ENCODE measurements at regions not wholly inside any gene's neighbourhood (a gene's known extent, or its start where the extent isn't known, plus 50 kb on each side); places are given as distances from the start of the nearest gene placed in this dataset.

- DNase-seq = no peak
Observed at GRCh38 chr11:80532633-80533232, 1091.9 kb upstream of the TENM4 start.

DNA sequence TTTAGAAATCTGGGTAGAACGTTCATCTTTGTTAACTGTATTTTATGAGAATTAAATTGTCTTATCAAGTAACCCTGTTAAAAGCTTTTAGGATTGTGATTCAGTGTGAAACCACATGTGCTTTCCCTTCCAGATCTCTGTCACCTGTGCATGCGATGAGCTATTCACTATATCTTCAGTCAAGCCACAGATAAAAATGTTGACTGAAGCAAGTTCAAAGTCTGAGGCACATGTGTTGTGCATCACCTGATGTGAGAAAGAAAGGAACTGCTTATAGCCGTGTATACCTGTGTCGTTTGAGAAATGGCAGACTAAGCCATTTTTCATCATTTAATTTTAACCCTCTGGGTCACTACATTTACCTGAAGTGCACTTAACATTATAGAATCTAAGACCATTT lies 1088.9 kb upstream of the TENM4 start:
- no peak for DNase-seq

DNA sequence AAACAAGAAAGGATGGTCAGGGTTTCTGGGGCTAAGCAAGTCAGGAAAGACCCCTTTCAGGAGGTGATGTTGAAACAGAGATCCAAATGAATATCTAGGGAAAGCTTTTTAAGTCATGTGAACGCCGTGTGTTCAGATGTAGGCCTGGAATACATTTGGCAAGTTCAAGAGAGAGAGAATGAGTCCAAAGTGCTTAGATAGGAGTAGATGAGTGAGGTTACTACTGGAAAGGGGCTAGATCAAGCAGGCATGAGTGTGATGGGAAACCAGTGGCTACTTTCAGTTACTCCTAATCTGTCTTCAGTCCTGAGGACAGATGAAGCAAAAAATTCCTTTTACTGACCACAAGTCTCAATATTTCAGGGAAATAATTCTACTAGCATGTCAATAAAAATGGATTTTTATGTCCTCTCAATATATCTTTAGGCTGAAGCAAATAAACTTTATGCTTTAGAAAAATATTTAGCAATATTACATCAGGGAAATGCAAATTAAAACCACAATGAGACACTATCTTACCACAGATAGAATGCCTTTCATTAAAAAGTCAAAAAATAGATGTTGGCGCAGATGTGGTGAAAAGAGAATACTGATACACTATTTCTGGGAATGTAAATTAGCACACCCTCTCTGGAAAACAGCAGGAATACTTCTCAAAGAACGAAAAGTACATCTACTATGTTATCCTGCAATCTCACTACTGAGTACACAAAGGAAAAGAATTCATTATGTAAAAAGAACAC lies 1085.0 kb upstream of the TENM4 start:
- DNase-seq = no peak

- DNase-seq = no peak
Observed at GRCh38 chr11:80524349-80524748, 1083.5 kb upstream of the TENM4 start.

- DNase-seq = no peak
Observed at GRCh38 chr11:80523057-80523456, 1082.2 kb upstream of the TENM4 start.

DNA sequence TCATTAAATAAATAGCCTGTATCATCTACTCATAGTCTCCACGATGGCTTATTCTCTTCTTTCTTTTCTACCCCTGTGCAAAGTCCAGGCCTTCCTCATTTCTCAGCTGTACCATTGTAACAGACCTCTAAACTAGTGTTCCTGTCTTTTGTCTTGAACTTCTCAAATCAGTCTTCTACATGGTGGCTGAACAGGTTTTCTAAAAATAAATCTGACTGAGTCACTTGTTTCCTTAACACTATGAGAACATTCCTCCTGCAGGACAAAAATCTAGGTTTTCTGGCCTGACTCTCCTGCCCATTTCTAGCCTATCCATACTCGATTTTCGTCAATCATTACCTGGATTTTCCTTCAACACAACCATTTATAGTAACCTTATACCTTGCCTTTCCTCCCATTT lies 1080.8 kb upstream of the TENM4 start:
- DNase-seq = no peak

DNA sequence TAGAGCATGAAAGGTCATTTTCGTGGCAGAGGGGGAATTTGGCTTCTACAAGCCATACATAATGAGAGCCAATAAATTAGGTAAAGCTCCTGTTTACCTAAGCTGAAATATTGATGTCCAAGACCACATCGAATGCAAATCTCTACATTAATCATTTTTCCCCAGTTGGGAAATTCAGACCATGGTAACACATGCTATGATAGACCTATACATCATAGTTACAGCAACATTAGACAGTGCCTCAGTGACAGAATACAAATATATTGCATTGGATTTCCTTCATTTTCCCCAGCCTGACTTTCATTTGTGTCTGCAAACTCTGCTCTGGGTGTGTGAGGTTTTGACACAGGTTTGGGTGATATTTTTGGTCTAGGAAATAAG lies 1079.7 kb upstream of the TENM4 start:
- no peak for DNase-seq

GRCh38 chr11:80519596-80520506 lies 1079.0 kb upstream of the TENM4 start:
- DNase-seq = no peak

DNA sequence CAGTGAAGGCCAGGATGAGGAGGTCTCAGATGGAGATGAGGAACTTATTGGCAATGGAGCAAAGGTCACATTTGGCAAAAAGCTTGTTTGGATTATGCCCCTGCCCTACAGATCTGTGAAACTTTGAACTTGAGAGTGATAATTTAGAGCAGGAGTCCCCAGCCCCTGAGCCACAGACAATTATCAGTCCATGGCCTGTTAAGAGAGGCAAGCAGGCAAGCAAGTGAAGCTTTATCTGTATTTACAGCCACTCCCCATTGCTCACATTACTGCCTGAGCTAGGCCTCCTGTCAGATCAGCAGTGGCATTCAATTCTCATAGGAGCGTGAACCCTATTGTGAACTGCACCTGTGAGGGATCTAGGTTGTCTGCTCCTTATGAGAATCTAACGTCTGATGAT lies 1076.9 kb upstream of the TENM4 start:
- no peak for DNase-seq

DNA sequence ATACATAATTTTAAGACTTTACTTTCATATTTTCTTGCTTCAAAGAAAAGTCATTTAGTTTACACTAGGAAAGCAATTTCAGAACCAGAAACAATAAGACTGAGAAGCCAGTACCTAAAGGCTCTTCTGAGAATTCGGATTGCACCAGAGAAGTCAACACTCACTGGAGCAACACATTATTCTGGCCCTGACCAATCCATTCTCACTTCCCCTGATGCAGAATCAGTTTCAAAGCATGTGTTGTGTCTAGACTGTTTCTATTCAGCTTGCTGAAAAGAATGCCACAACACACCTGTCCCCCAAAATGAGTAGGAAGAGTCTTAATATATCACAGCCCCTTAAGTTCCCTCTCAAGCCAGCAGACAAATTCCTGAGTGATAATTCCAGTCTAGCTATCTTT lies 1074.3 kb upstream of the TENM4 start:
- DNase-seq = no peak

DNA sequence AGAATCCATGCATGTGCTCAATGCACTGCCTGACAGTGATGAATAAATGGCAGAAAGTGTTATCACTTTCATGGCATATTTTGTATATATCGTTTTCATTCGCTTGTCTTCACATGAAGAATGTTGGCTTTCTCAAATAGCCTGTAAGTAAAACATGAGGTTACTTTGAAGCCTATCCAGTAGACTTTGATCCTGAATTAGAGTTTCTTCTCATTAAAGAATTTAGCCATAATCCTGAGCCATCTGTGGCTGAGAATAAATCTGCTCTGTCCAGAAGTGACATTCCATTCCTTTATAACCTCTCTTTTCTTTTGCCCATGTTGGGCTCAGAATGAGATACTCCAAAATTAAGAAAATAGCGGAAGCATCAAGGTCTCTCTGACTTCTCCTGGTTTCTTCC lies 1071.7 kb upstream of the TENM4 start:
- DNase-seq = no peak

- no peak for DNase-seq
Observed at GRCh38 chr11:80505771-80506170, 1064.9 kb upstream of the TENM4 start.

DNA sequence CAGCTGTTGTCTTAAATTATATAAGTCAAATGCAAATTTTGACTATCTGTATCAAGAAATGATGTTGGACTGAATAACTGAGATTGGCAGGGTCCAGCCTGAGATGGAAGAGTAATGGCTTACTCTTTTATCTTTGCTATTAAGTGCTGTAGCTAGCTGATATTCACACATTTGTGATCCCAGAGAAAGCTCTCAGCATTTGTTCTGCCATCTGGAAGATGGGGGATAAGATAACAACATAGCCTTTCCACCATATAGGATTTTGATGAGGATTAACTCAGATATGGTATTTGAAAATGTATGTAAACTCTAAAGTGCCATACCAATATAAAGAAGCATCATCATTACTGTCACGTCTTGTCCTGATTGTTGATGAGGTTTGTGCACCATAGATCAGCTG lies 1063.2 kb upstream of the TENM4 start:
- DNase-seq = no peak

DNA sequence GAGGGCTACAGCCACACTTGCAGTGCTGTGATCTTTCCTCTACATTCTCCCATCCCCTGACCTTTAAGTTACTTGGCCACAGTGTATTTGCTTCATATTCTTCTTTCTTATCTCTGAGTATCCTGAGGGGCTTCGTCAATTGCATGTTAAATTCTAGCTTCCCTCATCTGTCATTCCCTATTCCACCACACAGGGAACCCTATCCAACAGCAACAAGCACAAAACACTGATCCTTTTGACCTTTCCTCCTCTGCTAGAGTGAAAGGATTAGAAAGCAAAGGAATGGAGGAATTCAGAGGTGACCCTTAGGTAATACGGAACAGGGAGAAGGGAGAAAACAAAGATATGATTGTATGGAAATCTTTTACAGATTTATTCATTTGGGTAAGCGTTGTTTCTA lies 1061.7 kb upstream of the TENM4 start:
- DNase-seq = no peak

DNA sequence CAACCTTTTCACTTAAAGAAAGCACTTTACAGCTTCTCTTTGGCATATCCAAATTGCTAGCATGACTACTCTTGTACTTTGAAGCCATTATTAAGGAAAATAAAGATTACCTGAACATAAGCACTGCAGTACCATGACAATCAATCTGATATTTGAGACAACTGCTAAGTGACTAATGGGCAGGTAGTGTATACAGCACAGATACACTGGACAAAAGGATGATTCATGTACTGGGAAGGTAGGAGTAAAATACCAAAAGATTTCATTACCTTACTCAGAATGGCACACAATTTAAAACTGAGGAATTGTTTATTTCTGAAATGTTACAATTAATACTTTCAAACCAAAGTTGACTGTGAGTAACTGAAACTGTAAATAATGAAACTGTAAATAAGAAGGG lies 1054.3 kb upstream of the TENM4 start:
- DNase-seq = no peak

- DNase-seq = no peak
Observed at GRCh38 chr11:80487952-80488351, 1047.1 kb upstream of the TENM4 start.

GRCh38 chr11:80486678-80487077 lies 1045.8 kb upstream of the TENM4 start:
- DNase-seq = no peak

GRCh38 chr11:80477178-80477577 lies 1036.3 kb upstream of the TENM4 start:
- DNase-seq = no peak

- DNase-seq = no peak
Observed at GRCh38 chr11:80473562-80473961, 1032.7 kb upstream of the TENM4 start.

- DNase-seq = no peak
Observed at GRCh38 chr11:80469871-80470270, 1029.0 kb upstream of the TENM4 start.

DNA sequence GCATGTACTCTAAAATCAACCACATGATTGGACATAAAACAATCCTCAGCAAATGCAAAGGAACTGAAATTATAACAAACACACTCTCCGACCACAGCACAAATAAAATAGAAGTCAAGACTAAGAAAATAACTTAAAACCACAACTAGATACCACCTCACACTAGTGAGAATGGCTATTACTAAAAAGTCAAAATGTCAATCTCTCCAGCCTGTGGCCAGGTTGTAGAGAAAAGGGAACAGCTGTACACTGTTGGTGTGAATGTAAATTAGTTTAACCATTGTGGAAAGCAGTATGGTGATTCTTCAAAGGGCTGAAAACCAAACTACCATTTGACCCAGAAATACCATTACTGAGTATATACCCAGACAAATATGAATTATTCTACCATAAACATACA lies 1025.7 kb upstream of the TENM4 start:
- DNase-seq = no peak

DNA sequence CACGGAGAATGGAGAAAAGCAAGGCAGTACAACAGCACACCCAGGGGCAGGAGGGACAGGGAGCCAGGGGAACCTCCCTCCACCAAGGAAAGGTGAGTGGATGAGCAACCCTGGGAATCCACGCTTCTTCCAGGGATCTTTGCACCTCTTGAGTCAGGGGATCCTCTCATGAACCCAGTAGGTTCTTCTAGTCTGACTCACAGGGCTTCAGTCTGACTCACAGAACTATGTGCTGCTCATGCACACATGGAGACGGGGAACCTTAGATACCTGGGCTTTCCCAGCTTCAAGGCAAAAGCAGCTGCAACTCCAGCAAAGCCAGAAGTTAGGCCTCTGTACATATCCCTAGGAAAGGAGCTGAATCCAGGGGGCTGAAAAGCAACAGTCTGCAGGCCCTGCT lies 1021.4 kb upstream of the TENM4 start:
- DNase-seq = no peak

DNA sequence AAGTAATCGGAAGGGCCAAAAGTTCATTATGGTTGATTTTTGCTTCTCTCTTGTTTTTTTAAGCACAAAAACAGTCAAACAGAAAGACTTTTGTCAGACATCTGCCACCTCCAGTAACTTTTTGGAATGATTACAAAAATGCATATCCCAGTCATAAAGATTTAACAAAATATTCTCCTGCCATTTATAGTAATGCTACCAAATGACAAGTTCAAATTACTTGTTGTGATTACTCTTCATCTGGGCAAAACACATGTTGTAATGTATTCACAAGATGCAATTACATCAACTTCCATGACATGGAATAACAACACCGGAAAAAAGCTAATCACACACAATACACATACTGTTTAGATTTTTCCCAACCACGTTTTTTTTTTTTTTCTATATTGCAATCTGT lies 1017.5 kb upstream of the TENM4 start:
- no peak for DNase-seq

GRCh38 chr11:80457823-80458222 lies 1017.0 kb upstream of the TENM4 start:
- no peak for DNase-seq
